Caco-2 (cell line): ENCODE measurements at regions not wholly inside any gene's neighbourhood (a gene's known extent, or its start where the extent isn't known, plus 50 kb on each side); places are given as distances from the start of the nearest gene placed in this dataset.

Source experiments
- BruUV-seq: library from RNA; stranded (reverse); fragments of 400-500 nt; replicated peaks from 2 replicates; lab custom pipeline; 2021; lab: Mats Ljungman, UMichigan
- CTCF ChIA-PET: fragments of 300-600 bp; sonication (Branson Sonifier 250); formaldehyde crosslinking; loops from one replicate; lab custom pipeline; 2022; ENCODE audit warnings: antibody characterized with exemption; lab: Charles Lee
- POLR2A ChIA-PET: fragments of 300-600 bp; sonication (Branson Sonifier 250); formaldehyde crosslinking; loops from one replicate; lab custom pipeline; 2022; ENCODE audit warnings: antibody characterized with exemption; lab: Charles Lee
- DNase-seq, 2 experiments: peaks; one replicate each; pipeline versions ENCODE4 v3.0.0 to v3.0.0-alpha.2; 2020 to 2022
- H3K27me3 ChIP-seq: replicated peaks from 2 replicates; pipeline ENCODE4 v1.6.0; 2011; ENCODE audit warnings: low read length; ENCODE audit not compliant: control insufficient read depth, insufficient read depth
- H3K36me3 ChIP-seq: 2 replicates; pipeline ENCODE4 v1.5.1; 2011; ENCODE audit warnings: low read length; ENCODE audit not compliant: control insufficient read depth, insufficient read depth
- H3K4me1 ChIP-seq: fragments of 250-450 bp; sonication (Bioruptor Pico); 2 replicates; pipeline ENCODE4 v1.5.1; 2020; ENCODE audit warnings: mild to moderate bottlenecking
- H3K4me3 ChIP-seq: 2 replicates; pipeline ENCODE4 v1.5.1; 2011; ENCODE audit warnings: low read depth, mild to moderate bottlenecking, control low read depth, low read length
- H3K9me3 ChIP-seq: fragments of 250-450 bp; sonication (Bioruptor Pico); 2 replicates; pipeline ENCODE4 v1.5.1; 2020; ENCODE audit warnings: mild to moderate bottlenecking, moderate library complexity
- H3K27ac Mint-ChIP-seq: one replicate; pipeline ENCODE4 v1.8.0; 2022; ENCODE audit warnings: mixed read lengths; ENCODE audit not compliant: unreplicated experiment
- H3K27me3 Mint-ChIP-seq: one replicate; pipeline ENCODE4 v1.8.0; 2022; ENCODE audit warnings: mixed read lengths; ENCODE audit not compliant: insufficient read depth, unreplicated experiment
- H3K36me3 Mint-ChIP-seq: one replicate; pipeline ENCODE4 v1.8.0; 2022; ENCODE audit warnings: mild to moderate bottlenecking, mixed read lengths; ENCODE audit not compliant: insufficient read depth, unreplicated experiment
- H3K4me1 Mint-ChIP-seq: one replicate; pipeline ENCODE4 v1.8.0; 2022; ENCODE audit warnings: low read depth, mixed read lengths; ENCODE audit not compliant: unreplicated experiment
- H3K4me3 Mint-ChIP-seq: one replicate; pipeline ENCODE4 v1.8.0; 2022; ENCODE audit warnings: mild to moderate bottlenecking, moderate library complexity, mixed read lengths; ENCODE audit not compliant: unreplicated experiment
- H3K9me3 Mint-ChIP-seq: one replicate; pipeline ENCODE4 v1.8.0; 2022; ENCODE audit warnings: mixed read lengths; ENCODE audit not compliant: unreplicated experiment
- intact Hi-C: fragments of 100-400 bp; cut with micrococcal nuclease; formaldehyde crosslinking; loops from one replicate; pipeline ENCODE4 v1.10.0; 2022; ENCODE audit not compliant: unreplicated experiment
- TF ChIP-seq, protein P1 (sequence below), 2 experiments: fragments of 200-600 bp in 1 of 2; IDR thresholded peaks; 1 replicate in 1 of 2; 2 replicates in 1 of 2; pipeline versions ENCODE4 v1.5.1 to v1.8.0; 2011 to 2022; ENCODE audit warnings: antibody characterized with exemption in 1 of 2, control low read depth in 1 of 2, inconsistent platforms in 1 of 2, low read depth in 1 of 2, low read length in 1 of 2, mild to moderate bottlenecking in 1 of 2, moderate library complexity in 1 of 2; ENCODE audit not compliant: insufficient read depth in 1 of 2, severe bottlenecking in 1 of 2, unreplicated experiment in 1 of 2

DNA sequence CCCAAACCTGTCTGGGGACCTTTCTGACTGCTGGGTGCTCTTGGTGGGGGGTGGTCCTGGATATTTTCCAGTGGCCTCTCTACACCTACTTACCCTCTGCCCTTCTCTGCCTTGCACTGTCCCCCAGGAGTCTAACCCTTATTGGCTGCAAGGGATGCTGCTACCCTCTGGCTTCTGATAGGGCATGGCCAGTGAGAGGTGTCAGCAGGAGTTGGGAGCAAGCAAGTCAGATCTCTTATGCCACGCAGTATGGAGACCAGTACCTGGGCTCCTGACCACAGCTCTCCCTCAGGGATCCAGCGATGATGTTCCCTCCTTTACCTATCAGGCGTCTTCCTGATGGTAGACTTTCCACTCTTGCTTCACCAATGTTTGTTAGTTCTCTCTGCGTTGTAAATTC is 373.7 kb downstream of the SOCS6 start:
- TF ChIP-seq, protein P1, sequence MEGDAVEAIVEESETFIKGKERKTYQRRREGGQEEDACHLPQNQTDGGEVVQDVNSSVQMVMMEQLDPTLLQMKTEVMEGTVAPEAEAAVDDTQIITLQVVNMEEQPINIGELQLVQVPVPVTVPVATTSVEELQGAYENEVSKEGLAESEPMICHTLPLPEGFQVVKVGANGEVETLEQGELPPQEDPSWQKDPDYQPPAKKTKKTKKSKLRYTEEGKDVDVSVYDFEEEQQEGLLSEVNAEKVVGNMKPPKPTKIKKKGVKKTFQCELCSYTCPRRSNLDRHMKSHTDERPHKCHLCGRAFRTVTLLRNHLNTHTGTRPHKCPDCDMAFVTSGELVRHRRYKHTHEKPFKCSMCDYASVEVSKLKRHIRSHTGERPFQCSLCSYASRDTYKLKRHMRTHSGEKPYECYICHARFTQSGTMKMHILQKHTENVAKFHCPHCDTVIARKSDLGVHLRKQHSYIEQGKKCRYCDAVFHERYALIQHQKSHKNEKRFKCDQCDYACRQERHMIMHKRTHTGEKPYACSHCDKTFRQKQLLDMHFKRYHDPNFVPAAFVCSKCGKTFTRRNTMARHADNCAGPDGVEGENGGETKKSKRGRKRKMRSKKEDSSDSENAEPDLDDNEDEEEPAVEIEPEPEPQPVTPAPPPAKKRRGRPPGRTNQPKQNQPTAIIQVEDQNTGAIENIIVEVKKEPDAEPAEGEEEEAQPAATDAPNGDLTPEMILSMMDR (IDR thresholded peaks at IDR 0.05; ENCODE audit: insufficient read depth in 1 of 2, low read depth in 1 of 2, low read length in 1 of 2, severe bottlenecking in 1 of 2, unreplicated experiment in 1 of 2), result no peak
- H3K9me3 Mint-ChIP-seq, result no peaks in the 10 kb centered on the region
- no peaks in the 10 kb centered on the region for H3K36me3 Mint-ChIP-seq
- H3K4me3 ChIP-seq, result no peak overlapping the region
- POLR2A ChIA-PET, result no interaction called here
- H3K4me1 ChIP-seq, result no peaks in the 10 kb centered on the region
- H3K4me1 Mint-ChIP-seq, result no peaks in the 10 kb centered on the region
- no peak overlapping the region for H3K27ac Mint-ChIP-seq
- intact Hi-C loops, result no loop called here
- H3K27me3 ChIP-seq, result no peaks in the 10 kb centered on the region
- CTCF ChIA-PET, result no interaction called here
- peaks cover 5% of the 10 kb centered on the region for H3K27me3 Mint-ChIP-seq
- no TSS peak for BruUV-seq
- no peaks in the 10 kb centered on the region for H3K9me3 ChIP-seq
- no peak overlapping the region for H3K4me3 Mint-ChIP-seq
- no peaks in the 10 kb centered on the region for H3K36me3 ChIP-seq
- no peak for DNase-seq

DNA sequence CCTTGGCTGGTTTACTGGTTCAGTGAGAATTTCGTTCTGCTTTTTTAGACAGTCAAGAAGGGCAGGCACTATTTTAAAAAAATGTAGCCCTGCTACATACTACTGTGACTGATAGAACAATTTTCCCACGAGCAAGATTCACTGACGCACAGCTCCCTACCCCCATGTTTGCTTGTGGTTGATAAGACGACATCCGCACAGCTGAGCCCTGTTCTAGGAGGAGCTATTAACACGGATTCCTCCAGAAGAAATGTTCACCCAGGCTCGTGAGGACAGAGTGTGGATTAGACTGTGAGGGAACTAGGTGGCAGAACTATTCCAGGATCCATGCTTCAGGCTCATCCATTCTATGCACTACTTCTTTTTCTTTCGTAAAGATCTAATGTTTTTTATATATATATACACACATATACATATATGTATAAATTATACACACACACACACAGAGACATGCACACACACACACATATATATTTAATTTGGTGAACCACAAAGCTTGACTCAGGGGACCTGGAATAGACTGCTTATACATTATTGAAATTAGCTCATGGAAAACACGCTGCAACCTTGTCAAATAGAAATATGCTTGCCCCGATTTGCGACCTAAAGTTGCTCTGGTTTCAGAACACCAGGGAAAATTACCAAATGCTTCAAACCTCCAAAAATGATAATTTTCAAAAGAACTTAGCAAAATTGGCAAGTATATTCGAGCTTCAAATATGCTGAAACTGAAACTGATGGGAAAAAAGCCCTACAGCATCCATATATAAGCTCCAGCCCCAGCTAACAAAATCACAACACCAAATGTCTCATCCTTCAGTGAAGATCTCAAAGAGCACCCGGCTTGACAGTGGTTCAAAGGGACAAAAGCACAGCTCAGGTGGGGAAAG is 370.4 kb downstream of the SOCS6 start:
- no peaks in the 10 kb centered on the region for H3K4me1 ChIP-seq
- no TSS peak for BruUV-seq
- Mint-ChIP-seq H3K9me3 (no peaks in the 10 kb centered on the region), H3K27me3 (peaks cover 5% of the 10 kb centered on the region), H3K4me1 (no peaks in the 10 kb centered on the region), H3K4me3 (no peak overlapping the region), H3K27ac (no peak overlapping the region), H3K36me3 (no peaks in the 10 kb centered on the region)
- ChIA-PET POLR2A (no interaction called here), CTCF (no interaction called here)
- H3K36me3 ChIP-seq, result no peaks in the 10 kb centered on the region
- no peaks in the 10 kb centered on the region for H3K27me3 ChIP-seq
- H3K9me3 ChIP-seq, result no peaks in the 10 kb centered on the region
- intact Hi-C loops, result no loop called here
- DNase-seq, result no peak
- H3K4me3 ChIP-seq, result no peak overlapping the region
- TF ChIP-seq, protein P1 (IDR thresholded peaks at IDR 0.05; ENCODE audit: insufficient read depth in 1 of 2, low read depth in 1 of 2, low read length in 1 of 2, severe bottlenecking in 1 of 2, unreplicated experiment in 1 of 2), result no peak

DNA sequence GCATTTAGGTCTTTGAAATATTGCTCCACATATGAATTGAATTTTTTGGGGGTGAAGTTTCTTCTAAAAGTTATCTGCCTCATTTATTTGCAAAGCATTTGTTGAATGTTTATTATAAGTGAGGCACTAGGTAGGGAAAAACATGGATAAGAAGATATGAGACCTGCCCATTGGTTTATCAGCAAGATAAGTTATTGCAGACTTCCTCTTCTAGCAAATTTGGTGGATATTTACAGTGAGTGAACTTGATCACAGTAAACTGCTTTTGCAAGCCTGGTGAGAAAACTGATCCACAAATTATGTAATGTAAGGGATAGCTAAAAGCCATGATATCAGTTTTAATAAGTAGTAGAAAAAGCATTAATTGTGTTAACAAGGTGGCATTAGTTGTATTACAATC is 364.8 kb downstream of the SOCS6 start:
- H3K4me1 Mint-ChIP-seq, result no peaks in the 10 kb centered on the region
- H3K9me3 Mint-ChIP-seq, result no peaks in the 10 kb centered on the region
- H3K4me1 ChIP-seq, result no peaks in the 10 kb centered on the region

More for the DNA sequence above, 364.8 kb downstream of the SOCS6 start:
- no peaks in the 10 kb centered on the region for H3K27me3 ChIP-seq
- ChIA-PET POLR2A (no interaction called here), CTCF (no interaction called here)
- H3K4me3 ChIP-seq, result no peak overlapping the region
- Mint-ChIP-seq H3K36me3 (no peaks in the 10 kb centered on the region), H3K27me3 (no peaks in the 10 kb centered on the region), H3K4me3 (no peak overlapping the region), H3K27ac (no peak overlapping the region)
- BruUV-seq, result no TSS peak
- no peak for DNase-seq
- no peaks in the 10 kb centered on the region for H3K36me3 ChIP-seq
- intact Hi-C loops, result no loop called here
- no peaks in the 10 kb centered on the region for H3K9me3 ChIP-seq
- TF ChIP-seq, protein P1 (IDR thresholded peaks at IDR 0.05; ENCODE audit: insufficient read depth in 1 of 2, low read depth in 1 of 2, low read length in 1 of 2, severe bottlenecking in 1 of 2, unreplicated experiment in 1 of 2), result no peak
